B cell (primary cell): ENCODE measurements at regions not wholly inside any gene's neighbourhood (a gene's known extent, or its start where the extent isn't known, plus 50 kb on each side); places are given as distances from the start of the nearest gene placed in this dataset.

Experiments used
- CTCF ChIP-seq: fragments of 200-600 bp; IDR thresholded peaks from one replicate; pipeline ENCODE4 v1.8.0; 2022; ENCODE audit warnings: antibody characterized with exemption, mild to moderate bottlenecking
- EZH2 ChIP-seq: IDR thresholded peaks from 2 replicates; pipeline ENCODE4 v1.6.1; 2012; ENCODE audit warnings: borderline replicate concordance, low read depth, mild to moderate bottlenecking, moderate library complexity, low read length; ENCODE audit not compliant: insufficient read depth, poor library complexity, severe bottlenecking

- TF ChIP-seq CTCF, result no peak
- no peak for TF ChIP-seq EZH2
Observed at GRCh38 chr7:114084472-114085312, 165.9 kb upstream of the PPP1R3A start.
